Astrocyte (in vitro differentiated cells and primary cell): ENCODE measurements at regions not wholly inside any gene's neighbourhood (a gene's known extent, or its start where the extent isn't known, plus 50 kb on each side); places are given as distances from the start of the nearest gene placed in this dataset.

Source experiments
- CTCF ChIP-seq: IDR thresholded peaks from 2 replicates; pipeline ENCODE4 v1.5.1; 2011; ENCODE audit warnings: low read depth, mild to moderate bottlenecking, inconsistent platforms, low read length, moderate library complexity; ENCODE audit not compliant: insufficient read depth
- EZH2 ChIP-seq: IDR thresholded peaks from 2 replicates; pipeline ENCODE4 v1.6.1; 2012; ENCODE audit warnings: mild to moderate bottlenecking, low read length, inconsistent platforms; ENCODE audit not compliant: insufficient read depth

GRCh38 chr9:87137718-87138117 lies 190.4 kb upstream of the GAS1 start:
- no peak for TF ChIP-seq CTCF
- no peak for TF ChIP-seq EZH2
